ENCODE measurements at regions not wholly inside any gene's neighbourhood (a gene's known extent, or its start where the extent isn't known, plus 50 kb on each side); places are given as distances from the start of the nearest gene placed in this dataset.

- TF ChIP-seq CTCF (IDR thresholded peaks at IDR 0.05), result no peak
- TF ChIP-seq ZFX (IDR thresholded peaks at IDR 0.05; ENCODE audit: borderline replicate concordance), result no peak
Observed at GRCh38 chr3:76245073-76245472, 459.7 kb upstream of the ZNF717 start.
